H1 (cell line): ENCODE measurements at regions not wholly inside any gene's neighbourhood (a gene's known extent, or its start where the extent isn't known, plus 50 kb on each side); places are given as distances from the start of the nearest gene placed in this dataset.

Experiments used
- CTCF ChIA-PET: fragments of 300-600 bp; sonication (Branson Sonifier 250); formaldehyde crosslinking; loops from one replicate; lab custom pipeline; 2021; ENCODE audit not compliant: partially characterized antibody; lab: Charles Lee
- POLR2A ChIA-PET: fragments of 300-600 bp; sonication (Branson Sonifier 250); formaldehyde crosslinking; loops from one replicate; lab custom pipeline; 2021; ENCODE audit warnings: inconsistent platforms; ENCODE audit not compliant: partially characterized antibody; lab: Charles Lee
- DNase-seq, 2 experiments: peaks; one replicate each; pipeline versions ENCODE4 v3.0.0 to v3.0.0-alpha.2; 2010 to 2022; ENCODE audit warnings: low spot score in 2 of 2, low read depth in 1 of 2, mixed read lengths in 1 of 2
- FAIRE-seq: peaks from 2 replicates; lab custom pipeline; 2011; peaks lifted over from hg19 to GRCh38; lab: Jason Lieb, UNC
- H2AFZ ChIP-seq: 2 replicates; pipeline ENCODE4 v1.8.1; 2012; ENCODE audit warnings: low read length, inconsistent platforms
- H2AK5ac ChIP-seq: 2 replicates; pipeline ENCODE4 v1.6.1; 2013; ENCODE audit warnings: low read depth, low read length
- H2BK120ac ChIP-seq: replicated peaks from 2 replicates; pipeline ENCODE3; 2013; ENCODE audit warnings: low read depth, low read length, inconsistent platforms
- H2BK12ac ChIP-seq: 2 replicates; pipeline ENCODE4 v1.6.1; 2013; ENCODE audit warnings: low read depth, low read length
- H2BK15ac ChIP-seq: 2 replicates; pipeline ENCODE4 v1.6.1; 2013; ENCODE audit warnings: low read length
- H2BK20ac ChIP-seq: 2 replicates; pipeline ENCODE4 v1.6.1; 2013; ENCODE audit warnings: low read length
- H2BK5ac ChIP-seq: 2 replicates; pipeline ENCODE4 v1.6.1; 2013; ENCODE audit warnings: low read depth, low read length
- H3K14ac ChIP-seq: 2 replicates; pipeline ENCODE4 v1.6.1; 2013; ENCODE audit warnings: inconsistent platforms; ENCODE audit not compliant: insufficient read length
- H3K18ac ChIP-seq: 2 replicates; pipeline ENCODE4 v1.6.1; 2013; ENCODE audit warnings: low read length; ENCODE audit errors: extremely low read depth
- H3K23ac ChIP-seq: 2 replicates; pipeline ENCODE4 v1.6.1; 2013; ENCODE audit warnings: inconsistent platforms; ENCODE audit not compliant: insufficient read length
- H3K23me2 ChIP-seq: 2 replicates; pipeline ENCODE4 v1.6.1; 2013; ENCODE audit warnings: low read depth, low read length
- H3K27ac ChIP-seq: 2 replicates; pipeline ENCODE4 v1.6.1; 2011; ENCODE audit warnings: low read depth, low read length, inconsistent platforms
- H3K27me3 ChIP-seq, 4 experiments: replicated peaks in 1 of 4; 1 replicate in 1 of 4; 2 replicates in 3 of 4; pipeline versions ENCODE4 v1.6.1 to v1.8.1; 2011 to 2013; ENCODE audit warnings: low read length in 3 of 4, mild to moderate bottlenecking in 3 of 4, inconsistent platforms in 2 of 4, mixed read lengths in 2 of 4, moderate library complexity in 1 of 4; ENCODE audit not compliant: control insufficient read depth in 3 of 4, insufficient read depth in 3 of 4; ENCODE audit errors: extremely low read depth in 1 of 4
- H3K36me3 ChIP-seq, 4 experiments: 2 replicates each; pipeline versions ENCODE4 v1.6.1 to v1.8.1; 2011 to 2013; ENCODE audit warnings: mild to moderate bottlenecking in 4 of 4, low read length in 3 of 4, moderate library complexity in 2 of 4, control low read depth in 1 of 4, inconsistent platforms in 1 of 4; ENCODE audit not compliant: insufficient read depth in 4 of 4, control insufficient read depth in 2 of 4
- H3K4ac ChIP-seq: replicated peaks from 2 replicates; pipeline ENCODE3; 2013; ENCODE audit warnings: low read length, low read depth, mixed read lengths, inconsistent platforms; ENCODE audit not compliant: insufficient read length
- H3K4me1 ChIP-seq, 4 experiments: replicated peaks in 1 of 4; 1 replicate in 1 of 4; 2 replicates in 3 of 4; pipeline versions ENCODE4 v1.6.1 to v1.8.1; 2011 to 2013; ENCODE audit warnings: low read length in 3 of 4, inconsistent platforms in 2 of 4, mixed read lengths in 1 of 4; ENCODE audit not compliant: insufficient read depth in 4 of 4, control insufficient read depth in 3 of 4
- H3K4me2 ChIP-seq, 2 experiments: 2 replicates each; pipeline versions ENCODE4 v1.6.1 to v1.8.1; 2011 to 2013; ENCODE audit warnings: low read depth in 2 of 2, low read length in 2 of 2, control low read depth in 1 of 2, inconsistent platforms in 1 of 2, mild to moderate bottlenecking in 1 of 2; ENCODE audit not compliant: insufficient read depth in 1 of 2
- H3K4me3 ChIP-seq, 4 experiments: fragments of 200-600, 300-600 bp in 1 of 4; sonication (generic), shearing (Covaris generic), sonication (Bioruptor Twin) in 1 of 4; 2 replicates each; pipeline versions ENCODE4 v1.5.1 to v1.8.1; 2011 to 2016; ENCODE audit warnings: low read length in 4 of 4, low read depth in 3 of 4, control low read depth in 2 of 4, inconsistent platforms in 2 of 4, mild to moderate bottlenecking in 2 of 4, mixed read lengths in 1 of 4, moderate library complexity in 1 of 4; ENCODE audit not compliant: insufficient read depth in 2 of 4; ENCODE audit errors: extremely low read depth in 1 of 4
- H3K56ac ChIP-seq: replicated peaks from 2 replicates; pipeline ENCODE3; 2013; ENCODE audit warnings: low read depth, mild to moderate bottlenecking, mixed read lengths, low read length, inconsistent platforms; ENCODE audit not compliant: insufficient read length
- H3K79me1 ChIP-seq: 2 replicates; pipeline ENCODE4 v1.6.1; 2013; ENCODE audit warnings: low read depth, low read length, control low read depth
- H3K79me2 ChIP-seq, 2 experiments: 2 replicates each; pipeline versions ENCODE4 v1.6.1 to v1.8.1; 2012 to 2013; ENCODE audit warnings: low read length in 2 of 2, mild to moderate bottlenecking in 2 of 2, inconsistent platforms in 1 of 2; ENCODE audit not compliant: insufficient read depth in 2 of 2, control insufficient read depth in 1 of 2
- H3K9ac ChIP-seq, 4 experiments: replicated peaks in 1 of 4; 1 replicate in 1 of 4; 2 replicates in 3 of 4; pipeline versions ENCODE4 v1.6.1 to v1.8.1; 2011 to 2013; ENCODE audit warnings: low read depth in 3 of 4, low read length in 3 of 4, control low read depth in 2 of 4, mild to moderate bottlenecking in 2 of 4, moderate library complexity in 2 of 4, inconsistent platforms in 1 of 4; ENCODE audit errors: extremely low read depth in 1 of 4
- H3K9me3 ChIP-seq, 2 experiments: 2 replicates each; pipeline versions ENCODE4 v1.6.1 to v1.8.1; 2012 to 2013; ENCODE audit warnings: mild to moderate bottlenecking in 2 of 2, moderate library complexity in 2 of 2, control low read depth in 1 of 2, inconsistent platforms in 1 of 2, low read depth in 1 of 2, low read length in 1 of 2, mixed read lengths in 1 of 2; ENCODE audit not compliant: insufficient read depth in 2 of 2
- H4K20me1 ChIP-seq, 2 experiments: replicated peaks in 1 of 2; 2 replicates each; pipeline versions ENCODE3 to v1.8.1; 2011 to 2013; ENCODE audit warnings: inconsistent platforms in 2 of 2, low read length in 2 of 2, mild to moderate bottlenecking in 1 of 2; ENCODE audit not compliant: insufficient read depth in 2 of 2, control insufficient read depth in 1 of 2
- H4K5ac ChIP-seq: 2 replicates; pipeline ENCODE4 v1.6.1; 2013; ENCODE audit warnings: low read length, low read depth, mixed read lengths, inconsistent platforms; ENCODE audit not compliant: insufficient read length
- H4K8ac ChIP-seq: 2 replicates; pipeline ENCODE4 v1.8.0; 2013; ENCODE audit warnings: mild to moderate bottlenecking, moderate library complexity, low read length, inconsistent platforms; ENCODE audit not compliant: insufficient read depth; ENCODE audit errors: extremely low read depth
- H4K91ac ChIP-seq: replicated peaks from 2 replicates; pipeline ENCODE3; 2013; ENCODE audit warnings: low read length, mixed read lengths, inconsistent platforms; ENCODE audit not compliant: insufficient read length
- JUN ChIP-seq: IDR thresholded peaks from 2 replicates; pipeline ENCODE4 v1.6.1; 2011; ENCODE audit warnings: low read depth, mild to moderate bottlenecking, improper control_type of control experiment, low read length
- KDM1A ChIP-seq: fragments of 200-600, 300-600 bp; sonication (generic); IDR thresholded peaks from 2 replicates; pipeline ENCODE4 v1.7.1; 2016; ENCODE audit warnings: mild to moderate bottlenecking, low read length, borderline replicate concordance
- WGBS, 2 experiments: shearing (Covaris generic) in 1 of 2; methylation state at CpG; one replicate each; pipeline versions ENCODE4 v1.1.6 to v1.1.7; 2013 to 2015; ENCODE audit warnings: low lambda C conversion rate in 2 of 2, mixed read lengths in 2 of 2, inconsistent platforms in 1 of 2, low coverage in 1 of 2, missing lambda C conversion rate in 1 of 2; ENCODE audit not compliant: insufficient replicate concordance in 2 of 2, insufficient coverage in 1 of 2, insufficient read length in 1 of 2; ENCODE audit errors: extremely low coverage in 1 of 2, missing lambda C conversion rate in 1 of 2; 5-methylcytosine and 5-hydroxymethylcytosine counted together

- no peaks in the 10 kb centered on the region for H3K23me2 ChIP-seq
- H3K79me1 ChIP-seq = no peaks in the 10 kb centered on the region
- no peaks in the 10 kb centered on the region for H3K79me2 ChIP-seq
- H2BK5ac ChIP-seq = no peak overlapping the region
- DNase-seq = no peak
- H4K5ac ChIP-seq = no peak overlapping the region
- H2AK5ac ChIP-seq = no peak overlapping the region
- H3K56ac ChIP-seq = no peak overlapping the region
- no peak overlapping the region for H2BK15ac ChIP-seq
- 0 out of 2 replicates have a peak overlapping the region, but pooled peaks have one; percentile 79 for H2BK12ac ChIP-seq
- H3K36me3 ChIP-seq = no peaks in the 10 kb centered on the region
- no peak overlapping the region for H3K18ac ChIP-seq
- POLR2A ChIA-PET = no interaction called here
- no peak overlapping the region for H3K27ac ChIP-seq
- peak overlapping the region; percentile 73 for H3K4ac ChIP-seq
- H4K20me1 ChIP-seq = no peaks in the 10 kb centered on the region
- no peaks in the 10 kb centered on the region for H3K9me3 ChIP-seq
- peak overlapping the region; percentile 97 for H2AFZ ChIP-seq
- H3K27me3 ChIP-seq = no peaks in the 10 kb centered on the region
- TF ChIP-seq JUN (no peak), KDM1A (no peak)
- TF ChIP-seq, all 59 proteins: peak for 0
- no peak for FAIRE-seq
- WGBS, 2 experiments = 80% methylated on average over 6 of the region's 6 CpGs; no CpG with 5 or more reads in 1 of the 2 experiments
- H3K23ac ChIP-seq = no peak overlapping the region
- H2BK120ac ChIP-seq = peak overlapping the region; percentile 58
- no peak overlapping the region; a peak in 1 of 4 replicates for H3K4me2 ChIP-seq
- no peak overlapping the region for H3K9ac ChIP-seq
- H3K4me1 ChIP-seq = peaks cover 0 to 2% (median 0%) of the 10 kb centered on the region in 4 experiments; a peak in 1 of 7 replicates
- H3K4me3 ChIP-seq = no peak overlapping the region
- no peak overlapping the region for H3K14ac ChIP-seq
- H2BK20ac ChIP-seq = 0 out of 2 replicates have a peak overlapping the region, but pooled peaks have one; percentile 3
- CTCF ChIA-PET = interaction anchor here (1.1 kb wide), 1 partner anchor 8 kb away, joined by 3 read pairs; no protein-coding TSS in a partner anchor
- H4K91ac ChIP-seq = no peak overlapping the region
- H4K8ac ChIP-seq = no peak overlapping the region
These were observed 503.8 kb upstream of the ADAMTS16 start for GRCh38 chr5:4636378-4636777.
